Tibial nerve (tissue), 4 donors: ENCODE measurements at regions not wholly inside any gene's neighbourhood (a gene's known extent, or its start where the extent isn't known, plus 50 kb on each side); places are given as distances from the start of the nearest gene placed in this dataset.

Experiments
- DNase-seq, 2 donors: peaks; one replicate each; pipeline ENCODE4 v3.0.0-alpha.2; 2019; ENCODE audit warnings: low spot score in 2 of 2
- H3K27ac ChIP-seq, 4 donors: fragments of 200-600 bp; sonication (generic) in 3 of 4; one replicate each; pipeline ENCODE4 v1.5.1; 2017 to 2019; ENCODE audit warnings: mild to moderate bottlenecking in 1 of 4
- H3K27me3 ChIP-seq, 2 donors: fragments of 200-600 bp; sonication (generic) in 1 of 2; one replicate each; pipeline versions ENCODE4 v1.5.1 to v1.6.0; 2017 to 2019
- H3K36me3 ChIP-seq, 3 donors: fragments of 200-600 bp; sonication (generic); one replicate each; pipeline ENCODE4 v1.5.1; 2018 to 2019
- H3K4me1 ChIP-seq, 4 donors: fragments of 200-600 bp; sonication (generic) in 3 of 4; one replicate each; pipeline ENCODE4 v1.5.1; 2017 to 2019
- H3K4me3 ChIP-seq, 4 donors: fragments of 200-600 bp; sonication (generic) in 3 of 4; one replicate each; pipeline ENCODE4 v1.5.1; 2017 to 2019; ENCODE audit warnings: mild to moderate bottlenecking in 1 of 4, moderate library complexity in 1 of 4
- H3K9me3 ChIP-seq, 4 donors: fragments of 200-600 bp; sonication (generic) in 3 of 4; one replicate each; pipeline ENCODE4 v1.5.1; 2017 to 2019
- EP300 ChIP-seq, 2 donors: sonication (generic); formaldehyde crosslinking; IDR thresholded peaks; one replicate each; pipeline ENCODE4 v1.6.1; 2017; ENCODE audit warnings: antibody characterized with exemption in 2 of 2, mild to moderate bottlenecking in 1 of 2
- POLR2A ChIP-seq, 2 donors: fragments of 450-650 bp; IDR thresholded peaks; one replicate each; pipeline ENCODE4 v1.6.1; 2017; ENCODE audit warnings: antibody characterized with exemption in 2 of 2, mild to moderate bottlenecking in 2 of 2, moderate library complexity in 2 of 2
- WGBS, 2 donors: methylation state at CpG; one replicate each; pipeline ENCODE4 v1.1.5; 2018; 5-methylcytosine and 5-hydroxymethylcytosine counted together
- TF ChIP-seq, protein P1 (sequence below), 5 experiments: fragments of 200-600 bp in 3 of 5; fragments of 450-650 bp in 2 of 5; sonication (generic) in 3 of 5; IDR thresholded peaks; one replicate each; pipeline ENCODE4 v1.5.1; 2016 to 2019; ENCODE audit warnings: antibody characterized with exemption in 5 of 5, mild to moderate bottlenecking in 3 of 5, moderate library complexity in 2 of 5

DNA sequence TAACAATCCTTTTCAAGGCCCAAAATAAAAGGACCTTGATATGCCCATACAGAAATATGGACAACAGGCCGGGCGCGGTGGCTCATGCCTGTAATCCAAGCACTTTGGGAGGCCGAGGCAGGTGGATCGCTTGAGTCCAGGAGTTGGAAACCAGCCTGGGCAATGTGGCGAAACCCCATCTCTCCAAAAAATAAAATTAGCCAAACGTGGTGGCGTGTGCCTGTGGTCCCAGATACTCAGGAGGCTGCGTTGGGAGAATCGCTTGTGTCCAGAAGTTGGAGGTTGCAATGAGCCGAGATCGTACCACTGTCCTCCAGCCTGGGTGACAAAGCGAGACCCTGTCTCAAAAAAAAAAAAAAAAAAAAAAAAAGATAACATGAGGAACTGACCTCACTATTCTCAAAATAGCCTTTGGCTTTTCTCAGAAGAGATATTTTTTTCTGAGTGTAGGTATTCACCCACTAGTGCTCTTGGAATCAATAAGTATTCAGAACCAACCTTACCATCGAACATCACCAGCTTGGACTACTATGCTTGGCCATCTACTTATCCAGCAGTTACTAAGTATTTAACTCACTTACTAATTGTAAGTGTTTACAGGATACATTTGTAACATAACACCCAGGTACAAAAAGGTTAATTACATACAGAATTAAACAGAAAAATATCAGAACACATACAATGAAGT, 99.2 kb downstream of the OR2B2 start:
- no peak overlapping the region for H3K4me3 ChIP-seq
- H3K9me3 ChIP-seq = no peaks in the 10 kb centered on the region
- no peak for DNase-seq
- peaks cover 0 to 31% of the 10 kb centered on the region in 2 donors for H3K27me3 ChIP-seq
- H3K27ac ChIP-seq = no peak overlapping the region
- no peaks in the 10 kb centered on the region for H3K36me3 ChIP-seq
- WGBS, 2 donors = 89 to 90% methylated on average over 14 of the region's 14 CpGs
- peaks cover 0 to 25% (median 4%) of the 10 kb centered on the region in 4 donors for H3K4me1 ChIP-seq
- no peak for TF ChIP-seq POLR2A (IDR thresholded peaks at IDR 0.05)
- no peak for TF ChIP-seq EP300 (IDR thresholded peaks at IDR 0.05)
- TF ChIP-seq, protein P1, sequence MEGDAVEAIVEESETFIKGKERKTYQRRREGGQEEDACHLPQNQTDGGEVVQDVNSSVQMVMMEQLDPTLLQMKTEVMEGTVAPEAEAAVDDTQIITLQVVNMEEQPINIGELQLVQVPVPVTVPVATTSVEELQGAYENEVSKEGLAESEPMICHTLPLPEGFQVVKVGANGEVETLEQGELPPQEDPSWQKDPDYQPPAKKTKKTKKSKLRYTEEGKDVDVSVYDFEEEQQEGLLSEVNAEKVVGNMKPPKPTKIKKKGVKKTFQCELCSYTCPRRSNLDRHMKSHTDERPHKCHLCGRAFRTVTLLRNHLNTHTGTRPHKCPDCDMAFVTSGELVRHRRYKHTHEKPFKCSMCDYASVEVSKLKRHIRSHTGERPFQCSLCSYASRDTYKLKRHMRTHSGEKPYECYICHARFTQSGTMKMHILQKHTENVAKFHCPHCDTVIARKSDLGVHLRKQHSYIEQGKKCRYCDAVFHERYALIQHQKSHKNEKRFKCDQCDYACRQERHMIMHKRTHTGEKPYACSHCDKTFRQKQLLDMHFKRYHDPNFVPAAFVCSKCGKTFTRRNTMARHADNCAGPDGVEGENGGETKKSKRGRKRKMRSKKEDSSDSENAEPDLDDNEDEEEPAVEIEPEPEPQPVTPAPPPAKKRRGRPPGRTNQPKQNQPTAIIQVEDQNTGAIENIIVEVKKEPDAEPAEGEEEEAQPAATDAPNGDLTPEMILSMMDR (IDR thresholded peaks at IDR 0.05) = no peak

- TF ChIP-seq POLR2A (IDR thresholded peaks at IDR 0.05) (no peak), EP300 (IDR thresholded peaks at IDR 0.05) (no peak)
- TF ChIP-seq, protein P1 (IDR thresholded peaks at IDR 0.05) = no peak
- H3K4me3 ChIP-seq = no peak overlapping the region
- no peaks in the 10 kb centered on the region for H3K36me3 ChIP-seq
- 77 to 82% methylated on average over 6 of the region's 6 CpGs for WGBS, 2 donors
- no peak overlapping the region for H3K27ac ChIP-seq
- peaks cover 0 to 27% (median 4%) of the 10 kb centered on the region in 4 donors for H3K4me1 ChIP-seq
- H3K27me3 ChIP-seq = peaks cover 0 to 24% of the 10 kb centered on the region in 2 donors
- no peaks in the 10 kb centered on the region for H3K9me3 ChIP-seq
- no peak for DNase-seq
Observed at GRCh38 chr6:27812078-27812804, 100.0 kb downstream of the OR2B2 start.

- Histone ChIP-seq H3K9me3 (no peaks in the 10 kb centered on the region), H3K36me3 (no peaks in the 10 kb centered on the region), H3K27me3 (peaks cover 0 to 23% of the 10 kb centered on the region in 2 donors), H3K4me1 (peaks cover 0 to 36% (median 4%) of the 10 kb centered on the region in 4 donors), H3K27ac (peak overlapping the region in 2 of 4 donors; percentile 92 to 96), H3K4me3 (no peak overlapping the region)
- TF ChIP-seq, protein P1 (IDR thresholded peaks at IDR 0.05) = no peak
- TF ChIP-seq POLR2A (IDR thresholded peaks at IDR 0.05) (no peak), EP300 (IDR thresholded peaks at IDR 0.05) (no peak)
- DNase-seq = no peak
Observed at GRCh38 chr6:27811451-27811772, 100.8 kb downstream of the OR2B2 start.

GRCh38 chr6:27810768-27811450, 101.3 kb downstream of the OR2B2 start:
- WGBS, 2 donors = 21 to 26% methylated on average over 11 of the region's 11 CpGs
- H3K27ac ChIP-seq = peak overlapping the region in 3 of 4 donors; percentile 86 to 96 (median 92)
- peaks cover 0 to 22% of the 10 kb centered on the region in 2 donors for H3K27me3 ChIP-seq
- no peak for DNase-seq
- TF ChIP-seq EP300 (IDR thresholded peaks at IDR 0.05) (no peak), POLR2A (IDR thresholded peaks at IDR 0.05) (no peak)
- TF ChIP-seq, protein P1 (IDR thresholded peaks at IDR 0.05) = no peak
- no peaks in the 10 kb centered on the region for H3K36me3 ChIP-seq
- peaks cover 0 to 36% (median 4%) of the 10 kb centered on the region in 4 donors for H3K4me1 ChIP-seq
- no peaks in the 10 kb centered on the region for H3K9me3 ChIP-seq
- peak overlapping the region; percentile 44 to 74 (median 62) for H3K4me3 ChIP-seq
